ENCODE measurements at regions not wholly inside any gene's neighbourhood (a gene's known extent, or its start where the extent isn't known, plus 50 kb on each side); places are given as distances from the start of the nearest gene placed in this dataset.

GRCh38 chr13:99663185-99663825, 162.0 kb downstream of the TM9SF2 start:
- Mint-ChIP-seq H3K27ac (peak overlapping the region; percentile 54; the same call in 1 of the 2 replicates), H3K36me3 (no peaks in the 10 kb centered on the region), H3K4me1 (peaks cover 69% of the 10 kb centered on the region), H3K27me3 (ENCODE audit: low read depth) (no peaks in the 10 kb centered on the region; the same call in 1 of the 2 replicates), H3K4me3 (no peak overlapping the region), H3K9me3 (no peaks in the 10 kb centered on the region)
- no peak for ATAC-seq
- TF ChIP-seq ZBTB43 (CRISPR knock-in tag; IDR thresholded peaks at IDR 0.05) (no peak), GRHL2 (CRISPR knock-in tag; IDR thresholded peaks at IDR 0.05; ENCODE audit: insufficient replicate concordance, severe bottlenecking) (no peak), STAT6 (CRISPR knock-in tag; conservative IDR thresholded peaks at IDR 0.05; ENCODE audit: low read depth) (no peak), ZNF232 (CRISPR knock-in tag; IDR thresholded peaks at IDR 0.05) (no peak), KAT7 (CRISPR knock-in tag; IDR thresholded peaks at IDR 0.05; ENCODE audit: borderline replicate concordance) (no peak), TCF7 (CRISPR knock-in tag; IDR thresholded peaks at IDR 0.05; ENCODE audit: low read depth) (no peak), JUN (CRISPR knock-in tag; IDR thresholded peaks at IDR 0.05) (no peak), ZNF532 (CRISPR knock-in tag; IDR thresholded peaks at IDR 0.05; ENCODE audit: borderline replicate concordance) (no peak), MLX (CRISPR knock-in tag; IDR thresholded peaks at IDR 0.05) (no peak), CREM (CRISPR knock-in tag; IDR thresholded peaks at IDR 0.05) (no peak), ERG (CRISPR knock-in tag; IDR thresholded peaks at IDR 0.05) (no peak)
- ChIA-PET POLR2A (interaction anchor here (0.5 kb wide), 1 partner anchor 39 kb away, joined by 3 read pairs; no protein-coding TSS in a partner anchor), CTCF (interaction anchor here (1.3 kb wide), 1 partner anchor 63 kb away, joined by 4 read pairs; no protein-coding TSS in a partner anchor)
- no peak for DNase-seq (ENCODE audit: low spot score)

- Mint-ChIP-seq H3K27me3 (ENCODE audit: low read depth) (no peaks in the 10 kb centered on the region), H3K4me3 (no peak overlapping the region), H3K27ac (peak overlapping the region; percentile 83), H3K9me3 (no peaks in the 10 kb centered on the region), H3K4me1 (peaks cover 73% of the 10 kb centered on the region), H3K36me3 (no peaks in the 10 kb centered on the region)
- DNase-seq (ENCODE audit: low spot score) (no peak), ATAC-seq (no peak)
- ChIA-PET POLR2A (no interaction called here), CTCF (interaction anchor here (1.3 to 1.5 kb wide), 2 partner anchors 25 to 62 kb away, joined by 4 to 8 read pairs; no protein-coding TSS in a partner anchor)
- TF ChIP-seq E2F1 (CRISPR knock-in tag; IDR thresholded peaks at IDR 0.05): no peak
- no peak for TF ChIP-seq ATF2 (CRISPR knock-in tag; IDR thresholded peaks at IDR 0.05; ENCODE audit: borderline replicate concordance, low read depth)
- no peak for TF ChIP-seq SMAD4 (CRISPR knock-in tag; IDR thresholded peaks at IDR 0.05)
- no peak for TF ChIP-seq PRDM15 (CRISPR knock-in tag; IDR thresholded peaks at IDR 0.05)
- TF ChIP-seq CREM (CRISPR knock-in tag; IDR thresholded peaks at IDR 0.05): no peak
Observed at GRCh38 chr13:99662678-99663077, 161.4 kb downstream of the TM9SF2 start.
